ENCODE measurements at regions not wholly inside any gene's neighbourhood (a gene's known extent, or its start where the extent isn't known, plus 50 kb on each side); places are given as distances from the start of the nearest gene placed in this dataset.
"Not testable (repeated sequence)": the region's sequence is repeated elsewhere in the genome, so short reads cannot be mapped to it uniquely, and the experiment has no call there.

DNA sequence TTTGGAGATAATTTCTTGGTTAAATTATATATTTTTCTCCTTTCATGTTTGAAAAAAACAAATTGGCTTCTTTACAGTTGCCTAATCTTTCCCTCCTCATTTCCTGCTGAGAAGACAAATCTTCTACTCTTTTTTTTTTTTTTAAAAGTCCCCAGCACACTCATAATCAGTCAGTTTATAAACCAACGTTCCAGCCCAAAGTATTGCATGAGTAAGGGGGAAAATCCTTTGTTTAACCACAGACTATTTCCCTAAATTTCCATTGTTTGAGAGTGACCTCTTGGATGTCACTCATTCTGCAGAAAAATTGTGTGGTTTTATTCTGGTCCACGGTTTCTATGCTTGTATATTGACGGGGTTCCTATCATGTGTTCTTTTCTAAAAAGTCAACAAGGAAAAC lies 55.1 kb upstream of the TLR4 start:
- no peak for DNase-seq

DNA sequence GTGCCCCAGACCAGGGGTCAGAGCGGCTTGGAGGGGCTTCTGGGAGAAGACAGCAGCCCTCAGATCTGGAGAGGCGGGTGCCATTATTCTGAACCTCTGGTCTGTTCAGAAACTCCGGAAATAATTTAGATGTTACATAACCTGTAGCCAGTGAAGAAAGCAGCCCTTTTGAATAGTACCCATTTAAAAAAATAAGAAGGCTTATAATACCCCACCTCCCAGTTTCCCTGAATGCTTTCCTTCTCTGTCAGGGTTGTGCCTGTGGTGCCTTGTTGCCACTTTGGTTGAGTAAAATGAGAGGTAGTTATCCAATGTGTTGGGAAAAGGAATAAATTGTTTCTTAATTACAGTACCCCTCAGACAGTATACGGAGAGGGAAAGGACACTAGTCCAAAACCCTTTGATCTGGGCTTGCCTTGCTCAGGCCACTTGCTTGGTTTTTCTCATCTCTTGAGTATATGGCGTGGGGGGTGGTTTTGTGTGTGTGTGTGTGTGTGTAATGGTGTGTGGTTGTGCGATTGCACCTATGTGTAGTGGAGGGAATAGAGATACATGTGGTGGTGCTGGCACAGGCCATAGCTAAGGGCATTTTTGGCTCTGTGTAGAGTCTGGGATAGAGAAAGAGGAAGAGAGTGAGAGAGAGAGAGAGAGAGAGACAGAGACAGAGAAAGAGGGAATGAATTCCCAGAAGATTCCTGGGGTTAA lies 59.1 kb upstream of the TLR4 start:
- DNase-seq, result no peak

GRCh38 chr9:117644133-117644931 lies 59.9 kb upstream of the TLR4 start:
- DNase-seq, result peak; percentile 67

DNA sequence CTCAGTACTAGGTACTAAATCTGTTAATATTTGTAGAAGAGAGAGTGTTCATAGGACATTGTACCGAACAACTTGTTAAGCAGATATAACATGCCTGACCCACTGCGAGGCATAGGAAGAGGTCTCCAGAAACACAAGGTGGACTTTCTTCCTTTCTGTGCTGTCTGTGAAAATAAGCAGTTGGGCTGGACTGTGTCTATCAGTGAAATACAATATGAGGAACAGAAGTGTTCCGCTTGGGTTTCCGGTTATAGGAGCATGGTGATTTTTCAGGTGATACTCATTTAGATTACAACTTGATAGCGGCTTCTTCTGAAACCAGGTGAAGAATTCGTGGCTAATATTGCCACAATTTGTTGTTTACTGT lies 60.9 kb upstream of the TLR4 start:
- no peak for DNase-seq

- not testable (repeated sequence) for DNase-seq
Observed at GRCh38 chr9:117642571-117643287, 61.5 kb upstream of the TLR4 start.

DNA sequence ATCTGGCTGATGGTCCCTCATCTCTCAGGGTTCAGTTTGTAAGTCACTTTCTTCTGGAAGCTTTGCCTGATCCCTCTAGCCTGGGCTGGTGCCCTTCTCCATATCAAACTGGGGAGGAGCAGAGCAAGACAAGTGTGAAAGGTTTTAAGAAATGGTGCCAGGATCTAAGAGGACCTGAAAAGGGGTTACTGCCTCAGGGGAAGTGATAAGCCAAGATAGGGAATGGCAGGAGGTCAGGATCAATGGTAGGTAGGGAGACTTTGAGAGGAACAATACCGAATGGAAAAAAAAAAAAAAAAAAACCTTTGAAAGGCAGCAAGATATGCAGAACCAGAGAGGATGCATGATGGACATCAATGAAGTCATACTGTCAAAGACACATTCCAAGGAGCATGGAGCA lies 67.5 kb upstream of the TLR4 start:
- DNase-seq, result no peak

DNA sequence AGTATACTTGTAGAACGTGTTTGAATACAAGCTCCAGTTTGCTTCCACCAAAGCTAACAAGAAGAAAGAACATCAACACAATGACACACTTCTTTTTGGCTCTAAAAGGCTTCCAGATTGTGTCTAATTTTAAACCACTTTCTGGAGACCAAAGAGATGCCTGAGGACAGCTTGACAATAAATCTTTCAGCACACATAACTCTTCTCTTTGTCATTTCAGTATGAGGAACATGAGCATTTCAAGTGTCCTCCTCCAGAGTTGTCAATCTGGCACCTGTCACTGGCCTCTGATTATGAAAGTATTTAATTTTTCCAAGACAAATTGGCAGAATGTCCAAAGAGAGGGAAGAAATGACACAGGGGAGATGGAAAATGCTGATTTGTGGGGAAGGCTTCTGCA lies 79.0 kb upstream of the TLR4 start:
- DNase-seq, result no peak

DNA sequence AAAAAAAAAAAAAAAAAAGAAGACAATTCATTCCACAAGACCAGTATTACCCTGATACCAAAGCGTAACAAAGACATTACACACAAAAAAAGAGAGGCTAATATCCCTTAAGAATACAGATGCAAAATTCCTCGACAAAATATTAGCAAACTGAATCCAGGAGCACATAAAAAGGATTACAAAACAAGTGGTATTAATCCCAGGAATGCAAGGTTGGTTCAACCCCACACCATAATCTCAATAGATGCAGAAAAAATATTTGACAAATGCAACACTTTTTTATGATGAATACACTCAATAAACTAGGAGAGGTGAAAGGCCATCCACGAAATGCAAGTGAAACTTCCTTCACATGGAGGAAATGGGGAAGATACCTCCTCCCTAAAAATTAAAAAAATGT lies 80.1 kb upstream of the TLR4 start:
- DNase-seq, result no peak

- no peak for DNase-seq
Observed at GRCh38 chr9:117622347-117622746, 81.9 kb upstream of the TLR4 start.

GRCh38 chr9:117616431-117616831 lies 87.8 kb upstream of the TLR4 start:
- peak; percentile 74 for DNase-seq

DNA sequence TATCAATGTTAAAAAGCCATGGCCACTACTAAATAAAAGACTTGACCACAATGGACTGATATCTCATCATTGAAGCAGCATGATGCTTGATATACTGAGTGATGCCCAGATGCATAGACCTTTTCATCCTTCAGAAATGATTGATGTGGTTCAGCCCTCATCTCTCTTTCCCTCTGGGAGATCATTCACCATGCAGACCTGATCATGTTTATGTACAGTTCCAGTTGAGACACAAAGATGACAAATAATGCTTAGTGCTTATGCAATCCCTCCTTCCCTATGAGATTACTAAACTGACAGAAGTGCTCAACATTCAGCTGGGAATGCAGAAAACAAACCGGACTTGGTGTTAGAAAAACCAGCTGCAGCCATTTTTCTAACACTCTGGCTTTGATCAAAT lies 91.9 kb upstream of the TLR4 start:
- DNase-seq, result no peak

- DNase-seq, result peak; percentile 41
Observed at GRCh38 chr9:117597977-117598376, 106.2 kb upstream of the TLR4 start.

DNA sequence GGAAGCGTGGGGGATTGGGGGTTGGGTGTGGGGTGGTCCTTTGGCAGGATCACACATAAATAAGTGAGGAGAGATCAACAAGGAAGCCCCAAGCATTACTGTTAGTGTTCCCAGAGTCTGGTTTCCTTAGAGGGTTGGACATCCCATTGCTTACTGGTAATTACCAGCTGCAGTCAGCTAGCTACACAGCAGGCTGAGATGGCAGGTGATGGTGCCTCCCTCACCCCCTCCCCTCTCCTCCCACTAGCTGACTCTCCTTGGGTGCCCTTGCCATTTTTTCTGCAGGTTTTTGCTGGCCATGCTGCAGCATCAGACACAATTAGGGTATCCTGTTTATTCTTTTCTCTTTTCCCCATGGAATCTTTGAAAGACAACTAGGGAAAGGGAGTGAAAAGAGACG lies 107.5 kb upstream of the TLR4 start:
- peak; percentile 83 for DNase-seq

GRCh38 chr9:117595650-117596049 lies 108.6 kb upstream of the TLR4 start:
- no peak for DNase-seq

GRCh38 chr9:117587263-117587662 lies 116.9 kb upstream of the TLR4 start:
- no peak for DNase-seq

DNA sequence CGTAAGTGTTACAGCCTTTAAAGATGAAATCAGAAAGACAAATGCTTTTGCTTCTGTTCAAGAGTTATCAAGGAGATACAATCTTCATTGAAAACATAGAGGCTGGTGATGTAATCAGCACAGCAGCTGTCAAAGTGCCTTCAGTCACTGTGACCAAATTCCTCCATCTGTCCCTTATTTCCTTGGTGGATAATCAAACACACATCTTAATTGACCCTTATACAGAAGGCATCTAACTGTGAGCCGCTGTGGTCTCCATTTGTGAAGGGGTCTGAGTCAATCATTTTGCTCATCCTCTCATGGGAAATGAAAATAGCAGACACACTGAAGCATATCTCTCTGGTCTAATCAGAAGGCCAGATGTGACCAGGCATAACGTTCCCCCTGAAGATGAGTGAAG lies 130.1 kb upstream of the TLR4 start:
- DNase-seq, result no peak

- DNase-seq, result no peak
Observed at GRCh38 chr9:117564839-117565238, 139.4 kb upstream of the TLR4 start.

- DNase-seq, result no peak
Observed at GRCh38 chr9:117561761-117562160, 142.4 kb upstream of the TLR4 start.

- DNase-seq, result peak; percentile 14
Observed at GRCh38 chr9:117555964-117556629, 141.2 kb upstream of the ASTN2 start.

DNA sequence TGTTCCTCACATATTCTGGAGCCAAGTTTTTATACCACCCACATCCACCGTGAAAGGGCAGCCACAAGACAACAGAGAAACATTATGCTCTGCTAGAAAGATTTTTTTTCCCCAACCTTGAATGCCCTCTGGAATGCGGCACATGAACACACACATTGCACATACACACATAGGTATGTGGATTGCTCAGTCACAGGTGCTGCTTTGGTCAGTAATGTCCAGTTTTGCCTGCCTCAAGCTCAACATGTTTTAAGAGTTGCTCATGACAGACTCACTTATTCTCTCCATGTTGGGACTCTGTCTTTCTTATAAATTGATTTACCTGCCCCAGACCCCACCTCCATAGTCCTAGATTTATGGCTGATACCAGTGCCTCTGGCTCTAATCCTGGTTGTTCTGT lies 138.0 kb upstream of the ASTN2 start:
- DNase-seq, result no peak

- no peak for DNase-seq
Observed at GRCh38 chr9:117551171-117551570, 136.3 kb upstream of the ASTN2 start.

DNA sequence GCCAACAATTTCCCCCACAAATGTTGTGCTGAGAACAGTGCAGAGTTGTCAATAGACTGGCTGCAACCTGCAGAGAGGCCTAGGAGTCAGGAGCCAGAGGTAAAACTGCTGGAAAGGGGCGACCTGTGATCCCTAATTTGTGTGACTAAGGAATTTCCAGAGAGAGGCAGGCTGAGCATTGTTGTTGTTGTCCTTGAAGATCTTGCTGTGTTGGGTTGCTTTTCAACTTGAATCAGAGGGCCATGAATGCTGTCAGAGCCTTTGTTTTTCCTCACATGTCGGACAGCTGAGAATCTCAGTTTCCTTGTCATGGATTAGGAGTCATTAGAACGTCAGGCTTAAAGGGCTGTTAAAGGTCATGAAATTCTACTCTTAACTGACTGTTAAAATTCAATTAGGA lies 134.6 kb upstream of the ASTN2 start:
- DNase-seq, result no peak

DNA sequence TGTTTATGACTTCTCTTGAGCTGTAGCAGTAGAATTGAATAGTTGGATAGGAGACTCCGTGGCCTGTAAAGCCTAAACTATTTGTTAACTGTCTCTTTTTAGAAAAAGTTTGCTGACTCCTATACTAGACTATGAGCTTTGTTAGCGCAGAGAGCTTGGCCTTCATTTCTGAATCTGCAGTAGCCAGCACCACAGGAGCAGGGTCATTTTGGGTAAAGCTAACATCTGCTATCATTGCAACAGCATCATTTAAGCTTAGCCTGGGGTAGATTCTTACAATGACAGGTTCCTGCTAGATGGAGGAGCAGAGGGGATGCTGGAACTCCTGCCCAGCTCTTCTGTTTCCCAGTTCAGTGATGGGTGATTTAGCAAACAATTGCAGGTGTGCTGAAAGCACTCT lies 133.7 kb upstream of the ASTN2 start:
- DNase-seq, result no peak

DNA sequence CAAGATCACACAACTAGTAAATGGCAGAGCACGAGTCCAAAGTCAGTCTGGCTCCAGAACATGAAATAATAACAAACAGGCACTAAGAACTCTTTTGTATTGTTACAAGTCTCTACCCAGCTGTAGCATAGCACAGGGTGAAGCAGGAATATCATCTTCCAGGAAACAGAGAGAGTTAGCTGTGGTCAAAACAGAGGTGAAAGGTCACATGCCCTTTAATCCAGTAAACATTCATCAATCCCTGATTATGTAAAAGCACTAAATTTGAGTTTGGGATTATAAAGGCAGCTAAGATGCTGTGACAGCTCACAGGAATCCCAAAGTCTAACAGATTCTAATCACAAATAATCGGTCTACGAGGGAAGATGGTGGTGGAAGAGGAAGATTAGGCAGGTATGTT lies 133.0 kb upstream of the ASTN2 start:
- DNase-seq, result no peak
